ENCODE measurements at regions not wholly inside any gene's neighbourhood (a gene's known extent, or its start where the extent isn't known, plus 50 kb on each side); places are given as distances from the start of the nearest gene placed in this dataset.

DNA sequence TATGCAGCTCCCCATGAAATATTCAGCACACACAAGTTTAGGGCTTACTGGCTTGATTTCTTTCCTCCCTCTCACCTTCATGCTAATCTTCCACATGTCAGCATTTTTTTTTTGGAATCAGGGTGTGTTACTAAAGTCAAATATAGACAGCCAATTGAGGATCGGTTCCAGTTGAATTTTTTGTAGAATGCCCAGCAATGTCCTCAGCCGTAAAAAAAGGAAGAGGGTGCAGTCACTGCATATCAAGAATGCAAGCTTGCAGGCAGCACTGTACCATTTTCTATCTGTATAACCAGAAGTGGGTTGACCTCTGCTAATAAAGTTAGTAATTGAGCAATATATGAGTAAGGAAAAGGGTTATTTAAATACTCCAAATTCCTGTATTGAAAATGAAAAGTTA, 51.4 kb upstream of the CHMP2B start:
- DNase-seq (ENCODE audit: low spot score in 2 of 2) = no peak
- no peak for FAIRE-seq

- DNase-seq (ENCODE audit: low spot score in 2 of 2) = no peak
- FAIRE-seq = no peak
Observed at GRCh38 chr3:87173776-87174175, 53.3 kb upstream of the CHMP2B start.

DNA sequence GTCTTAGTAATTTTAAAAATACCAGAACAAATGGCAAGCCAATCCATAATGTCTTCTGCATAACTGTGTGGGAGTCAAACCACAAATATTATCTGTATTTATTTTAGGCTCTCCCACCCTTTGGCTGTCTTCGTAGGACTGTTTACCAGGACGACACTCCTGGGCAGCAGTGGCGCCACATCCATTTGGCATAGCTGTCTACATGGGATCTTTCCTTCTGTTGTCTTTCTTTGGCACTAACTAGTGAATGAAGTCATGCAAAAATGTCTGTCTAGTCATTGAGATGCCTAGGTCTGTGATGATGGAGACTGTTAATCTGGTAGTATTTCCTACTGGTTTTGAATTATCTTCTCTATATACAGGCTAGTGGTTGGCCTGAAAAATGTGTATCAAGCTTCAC, 54.0 kb upstream of the CHMP2B start:
- DNase-seq (ENCODE audit: low spot score in 2 of 2) (no peak), FAIRE-seq (no peak)

GRCh38 chr3:87167628-87168456, 59.3 kb upstream of the CHMP2B start:
- DNase-seq (ENCODE audit: low spot score in 2 of 2) = peak in 1 of 2 donors; percentile 10
- FAIRE-seq = peak; percentile 55

DNA sequence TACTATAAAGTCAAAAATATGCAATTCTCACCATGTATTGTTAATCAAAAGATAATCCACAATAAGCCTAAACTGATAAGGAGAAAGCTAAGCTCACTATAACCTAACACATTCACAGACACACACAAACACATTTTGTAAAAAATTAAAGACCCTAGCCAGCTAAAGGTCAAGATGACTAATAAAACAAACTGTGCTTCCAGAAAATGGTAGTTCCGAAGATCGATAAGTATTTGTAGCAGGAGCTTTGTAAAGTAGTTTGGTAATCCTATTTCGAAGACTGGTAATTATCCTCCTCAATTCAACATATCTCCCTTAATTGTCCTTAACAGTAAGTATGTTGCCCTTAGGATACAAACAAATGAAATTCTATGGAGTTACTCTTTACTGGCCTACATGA, 62.9 kb upstream of the CHMP2B start:
- FAIRE-seq = no peak

GRCh38 chr3:87161851-87162250, 65.3 kb upstream of the CHMP2B start:
- DNase-seq (ENCODE audit: low spot score in 2 of 2) (no peak), FAIRE-seq (no peak)

More for the DNA sequence above, 62.9 kb upstream of the CHMP2B start:
- DNase-seq (ENCODE audit: low spot score in 2 of 2) = no peak

DNA sequence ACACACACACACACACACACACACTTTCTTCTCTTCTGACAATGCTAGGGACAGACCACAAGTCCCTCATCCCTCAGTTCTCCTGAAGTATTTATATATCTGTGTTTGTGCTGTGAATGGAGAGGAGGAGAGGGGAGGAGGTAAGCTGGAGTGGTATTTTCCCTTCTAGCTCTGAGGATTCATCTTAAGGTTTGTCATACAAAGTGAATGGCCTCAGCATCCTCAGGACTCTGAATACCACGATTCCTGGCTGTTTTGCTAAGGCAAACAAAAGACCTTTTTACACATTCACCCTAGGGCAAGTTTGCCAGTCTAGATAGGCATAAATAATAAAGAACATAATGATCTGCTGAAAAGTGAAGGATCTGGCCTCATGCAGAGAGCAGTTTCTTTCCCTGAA, 65.7 kb upstream of the CHMP2B start:
- FAIRE-seq = no peak
- no peak for DNase-seq (ENCODE audit: low spot score in 2 of 2)

DNA sequence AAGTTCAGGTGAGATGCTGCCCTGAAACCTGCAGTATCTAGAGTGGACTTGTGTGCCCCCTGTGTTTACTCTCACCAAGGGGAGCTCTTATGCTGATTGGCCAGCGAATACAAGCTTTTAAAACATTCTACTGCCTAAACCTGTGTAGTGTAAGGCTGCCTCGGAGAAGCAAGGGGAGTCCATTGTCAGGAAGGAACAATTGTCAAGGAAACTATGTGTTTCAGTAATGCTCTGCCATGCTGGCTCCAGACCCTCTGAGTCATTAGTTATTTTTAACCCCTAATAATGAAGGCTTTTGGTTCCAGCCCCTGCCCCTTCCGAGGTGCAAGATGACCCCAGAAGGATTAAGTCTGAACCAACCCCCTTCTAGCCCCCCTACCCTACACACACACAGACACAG, 66.1 kb upstream of the CHMP2B start:
- FAIRE-seq = no peak
- DNase-seq (ENCODE audit: low spot score in 2 of 2) = no peak

- FAIRE-seq = no peak
- DNase-seq (ENCODE audit: low spot score in 2 of 2) = no peak
Observed at GRCh38 chr3:87158823-87159222, 68.3 kb upstream of the CHMP2B start.

GRCh38 chr3:87148020-87148419, 79.1 kb upstream of the CHMP2B start:
- FAIRE-seq (no peak), DNase-seq (ENCODE audit: low spot score in 2 of 2) (no peak)

GRCh38 chr3:87147562-87147961, 79.5 kb upstream of the CHMP2B start:
- FAIRE-seq (no peak), DNase-seq (ENCODE audit: low spot score in 2 of 2) (no peak)

GRCh38 chr3:87145553-87145952, 81.6 kb upstream of the CHMP2B start:
- FAIRE-seq (no peak), DNase-seq (ENCODE audit: low spot score in 2 of 2) (no peak)

DNA sequence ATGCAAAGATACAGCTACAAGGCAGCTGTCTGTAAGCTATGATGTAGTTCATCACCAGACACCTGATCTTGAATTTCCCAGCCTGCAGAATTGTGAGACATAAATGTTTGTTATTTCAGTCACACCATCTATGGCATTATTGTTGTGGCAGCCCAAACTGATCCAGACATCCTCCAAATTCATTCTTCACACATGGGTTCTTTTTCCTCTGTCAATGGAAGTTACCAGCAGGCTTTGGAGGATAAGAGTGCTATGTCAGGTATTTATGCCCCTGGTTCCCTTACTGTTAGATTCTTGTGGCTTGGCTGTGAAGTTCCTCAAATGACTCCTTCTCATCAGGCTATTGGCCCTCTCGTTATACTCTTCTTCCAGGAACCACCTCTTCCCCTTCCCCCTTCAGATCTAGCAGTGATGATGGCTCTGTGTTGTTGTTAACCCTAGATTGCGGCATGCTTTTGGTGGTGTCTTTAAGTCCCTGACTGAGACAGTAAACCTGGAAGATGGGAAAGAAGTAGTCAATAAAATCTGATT, 91.0 kb upstream of the CHMP2B start:
- FAIRE-seq (no peak), DNase-seq (ENCODE audit: low spot score in 2 of 2) (no peak)

- no peak for FAIRE-seq
- DNase-seq (ENCODE audit: low spot score in 2 of 2) = no peak
Observed at GRCh38 chr3:87135412-87135811, 91.7 kb upstream of the CHMP2B start.

DNA sequence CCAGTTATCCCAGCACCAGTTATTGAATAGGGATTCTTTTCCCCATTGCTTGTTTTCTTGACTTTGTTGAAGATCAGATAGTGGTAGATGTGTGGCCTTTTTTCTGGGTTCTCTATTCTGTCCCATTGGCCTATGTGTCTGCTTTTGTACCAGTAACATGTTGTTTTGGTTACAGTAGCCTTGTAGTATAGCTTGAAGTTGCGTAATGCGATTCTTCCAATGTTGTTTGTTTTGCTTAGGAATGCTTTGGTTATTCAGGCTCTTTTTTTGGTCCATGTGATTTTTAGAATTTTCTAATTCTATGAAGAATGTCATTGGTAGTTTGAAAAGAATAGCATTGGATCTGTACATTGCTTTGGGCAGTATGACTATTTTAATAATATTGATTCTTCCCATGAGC, 94.3 kb upstream of the CHMP2B start:
- DNase-seq (ENCODE audit: low spot score in 2 of 2) = no peak
- no peak for FAIRE-seq

GRCh38 chr3:87128006-87128405, 99.1 kb upstream of the CHMP2B start:
- FAIRE-seq (no peak), DNase-seq (ENCODE audit: low spot score in 2 of 2) (no peak)

GRCh38 chr3:87127281-87127680, 99.8 kb upstream of the CHMP2B start:
- DNase-seq (ENCODE audit: low spot score in 2 of 2) = no peak
- FAIRE-seq = no peak

DNA sequence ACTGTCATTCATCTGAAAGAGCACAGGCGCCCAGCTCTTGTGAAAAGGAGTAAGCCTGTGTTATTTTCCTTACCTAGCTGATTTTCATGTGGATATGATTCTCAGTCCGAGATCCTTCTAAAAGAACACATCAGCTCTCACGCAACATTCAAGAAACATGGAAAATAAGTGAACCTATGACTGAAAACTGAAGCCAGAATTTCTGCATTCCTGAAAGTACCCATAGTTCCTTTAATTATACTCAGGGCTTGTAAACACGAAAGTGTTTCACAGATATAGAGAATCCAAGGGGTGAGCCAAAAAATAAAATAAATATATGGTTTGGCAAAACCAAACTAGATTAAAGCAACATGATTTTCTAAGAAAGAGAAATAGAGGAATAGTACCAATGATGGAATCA, 100.8 kb upstream of the CHMP2B start:
- FAIRE-seq (no peak), DNase-seq (ENCODE audit: low spot score in 2 of 2) (no peak)

DNA sequence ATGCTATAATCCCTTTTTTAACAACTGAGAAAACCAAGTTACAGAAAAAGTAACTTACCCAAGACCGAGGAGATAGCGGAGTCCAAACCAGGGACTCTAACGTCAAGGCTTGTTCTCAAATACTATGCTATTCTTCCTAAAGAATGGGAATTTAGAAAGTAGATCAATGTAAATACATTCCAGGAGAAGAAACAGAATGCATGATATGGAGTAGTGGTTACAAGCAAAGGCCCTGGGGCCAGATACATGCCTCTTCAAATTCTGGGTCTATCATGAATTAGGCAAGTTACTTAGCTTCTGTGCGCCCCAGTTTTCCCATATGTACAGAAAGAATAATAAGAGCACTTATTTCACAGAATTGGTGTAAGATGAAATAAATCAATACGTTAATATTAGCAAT, 102.0 kb upstream of the CHMP2B start:
- no peak for FAIRE-seq
- no peak for DNase-seq (ENCODE audit: low spot score in 2 of 2)

GRCh38 chr3:87122766-87123165, 104.3 kb upstream of the CHMP2B start:
- FAIRE-seq (no peak), DNase-seq (ENCODE audit: low spot score in 2 of 2) (no peak)

DNA sequence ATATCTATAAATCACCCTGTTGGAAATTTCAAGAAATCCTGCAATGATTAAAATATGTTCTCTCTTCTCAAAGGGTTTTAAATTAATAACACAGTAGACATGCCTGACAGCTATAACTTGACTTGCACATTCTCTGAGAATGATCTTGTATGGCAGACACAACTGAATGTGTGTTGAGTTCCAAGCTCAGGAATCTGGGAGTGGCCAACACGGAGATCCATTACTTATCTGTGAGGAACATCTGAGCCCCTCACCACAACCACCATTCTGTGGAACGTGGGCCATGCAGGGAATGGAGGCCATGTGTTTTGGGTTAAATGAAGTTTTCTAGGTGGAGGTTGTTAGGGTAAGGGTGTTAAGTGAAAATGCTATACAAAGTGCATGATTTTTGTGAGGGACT, 105.3 kb upstream of the CHMP2B start:
- no peak for DNase-seq (ENCODE audit: low spot score in 2 of 2)
- FAIRE-seq = no peak

GRCh38 chr3:87120881-87121280, 106.2 kb upstream of the CHMP2B start:
- no peak for DNase-seq (ENCODE audit: low spot score in 2 of 2)
- no peak for FAIRE-seq

Data from frontal cortex (tissue), 3 donors.